ENCODE measurements at regions not wholly inside any gene's neighbourhood (a gene's known extent, or its start where the extent isn't known, plus 50 kb on each side); places are given as distances from the start of the nearest gene placed in this dataset.

GRCh38 chr4:107548211-107548905 is 171.7 kb downstream of the PAPSS1 start:
- no peak for TF ChIP-seq CTCF (IDR thresholded peaks at IDR 0.05; ENCODE audit: borderline replicate concordance, extremely low read depth, low read length, poor library complexity, severe bottlenecking)
- TF ChIP-seq EZH2 (IDR thresholded peaks at IDR 0.05; ENCODE audit: borderline replicate concordance, low read depth, low read length, severe bottlenecking): no peak
